ENCODE measurements at regions not wholly inside any gene's neighbourhood (a gene's known extent, or its start where the extent isn't known, plus 50 kb on each side); places are given as distances from the start of the nearest gene placed in this dataset.

- Histone ChIP-seq H3K4me3 (no peak overlapping the region), H3K27ac (no peak overlapping the region), H3K4me1 (replicated peaks) (no peaks in the 10 kb centered on the region), H3K9me3 (no peaks in the 10 kb centered on the region), H3K36me3 (no peaks in the 10 kb centered on the region), H3K27me3 (replicated peaks; ENCODE audit: insufficient read depth) (no peaks in the 10 kb centered on the region)
- DNase-seq (ENCODE audit: low spot score): no peak
- TF ChIP-seq POLR2A (IDR thresholded peaks at IDR 0.05): no peak
- no peak for TF ChIP-seq POLR2AphosphoS5 (IDR thresholded peaks at IDR 0.05)
- TF ChIP-seq CTCF (IDR thresholded peaks at IDR 0.05): no peak
- WGBS: 71% methylated on average over 6 of the region's 6 CpGs
- intact Hi-C loops (cut with DNase I): no loop called here
These were observed 427.5 kb upstream of the MGAT4C start for GRCh38 chr12:86683568-86684304.

- intact Hi-C loops (cut with DNase I): no loop called here
- Histone ChIP-seq H3K4me3 (no peak overlapping the region), H3K27ac (no peak overlapping the region), H3K9me3 (no peaks in the 10 kb centered on the region), H3K4me1 (replicated peaks) (no peaks in the 10 kb centered on the region), H3K27me3 (replicated peaks; ENCODE audit: insufficient read depth) (no peaks in the 10 kb centered on the region), H3K36me3 (no peaks in the 10 kb centered on the region)
- TF ChIP-seq CTCF (IDR thresholded peaks at IDR 0.05): no peak
- TF ChIP-seq POLR2A (IDR thresholded peaks at IDR 0.05): no peak
- TF ChIP-seq POLR2AphosphoS5 (IDR thresholded peaks at IDR 0.05): no peak
- 67% methylated on average over 1 of the region's 1 CpG for WGBS
- no peak for DNase-seq (ENCODE audit: low spot score)
These were observed 424.9 kb upstream of the MGAT4C start for GRCh38 chr12:86681060-86681459.

- Histone ChIP-seq H3K27me3 (replicated peaks; ENCODE audit: insufficient read depth) (no peaks in the 10 kb centered on the region), H3K36me3 (no peaks in the 10 kb centered on the region), H3K9me3 (no peaks in the 10 kb centered on the region), H3K27ac (no peak overlapping the region), H3K4me3 (no peak overlapping the region), H3K4me1 (replicated peaks) (no peaks in the 10 kb centered on the region)
- 67% methylated on average over 3 of the region's 3 CpGs for WGBS
- no peak for DNase-seq (ENCODE audit: low spot score)
- TF ChIP-seq POLR2A (IDR thresholded peaks at IDR 0.05) (no peak), CTCF (IDR thresholded peaks at IDR 0.05) (no peak), POLR2AphosphoS5 (IDR thresholded peaks at IDR 0.05) (no peak)
- intact Hi-C loops (cut with DNase I): no loop called here
These were observed 419.0 kb upstream of the MGAT4C start for GRCh38 chr12:86675197-86675596.

- TF ChIP-seq POLR2AphosphoS5 (IDR thresholded peaks at IDR 0.05): no peak
- TF ChIP-seq POLR2A (IDR thresholded peaks at IDR 0.05): no peak
- TF ChIP-seq CTCF (IDR thresholded peaks at IDR 0.05): no peak
- Histone ChIP-seq H3K27ac (no peak overlapping the region), H3K36me3 (no peaks in the 10 kb centered on the region), H3K4me3 (no peak overlapping the region), H3K27me3 (replicated peaks; ENCODE audit: insufficient read depth) (no peaks in the 10 kb centered on the region), H3K4me1 (replicated peaks) (no peaks in the 10 kb centered on the region), H3K9me3 (no peaks in the 10 kb centered on the region)
- 67% methylated on average over 4 of the region's 4 CpGs for WGBS
- no peak for DNase-seq (ENCODE audit: low spot score)
- intact Hi-C loops (cut with DNase I): no loop called here
These were observed 414.8 kb upstream of the MGAT4C start for GRCh38 chr12:86670986-86671385.

GRCh38 chr12:86669010-86669409 is 412.8 kb upstream of the MGAT4C start:
- intact Hi-C loops (cut with DNase I): no loop called here
- Histone ChIP-seq H3K27me3 (replicated peaks; ENCODE audit: insufficient read depth) (no peaks in the 10 kb centered on the region), H3K27ac (no peak overlapping the region), H3K36me3 (no peaks in the 10 kb centered on the region), H3K4me3 (no peak overlapping the region), H3K4me1 (replicated peaks) (no peaks in the 10 kb centered on the region), H3K9me3 (no peaks in the 10 kb centered on the region)
- no peak for DNase-seq (ENCODE audit: low spot score)
- 71% methylated on average over 2 of the region's 3 CpGs for WGBS
- TF ChIP-seq POLR2AphosphoS5 (IDR thresholded peaks at IDR 0.05): no peak
- no peak for TF ChIP-seq POLR2A (IDR thresholded peaks at IDR 0.05)
- TF ChIP-seq CTCF (IDR thresholded peaks at IDR 0.05): no peak

All from prostate gland (tissue), 2 donors.